ENCODE measurements at regions not wholly inside any gene's neighbourhood (a gene's known extent, or its start where the extent isn't known, plus 50 kb on each side); places are given as distances from the start of the nearest gene placed in this dataset.

GRCh38 chr18:25704494-25704893 lies 352.5 kb upstream of the ZNF521 start:
- H3K27ac ChIP-seq (ENCODE audit: low read depth, low read length, poor library complexity, severe bottlenecking): no peak overlapping the region
- POLR2A ChIA-PET (ENCODE audit: low non-redundant PET): no interaction called here

GRCh38 chr18:25704071-25704470 lies 352.1 kb upstream of the ZNF521 start:
- intact Hi-C loops (cut with micrococcal nuclease; ENCODE audit: unreplicated experiment): no loop called here
- no peaks in the 10 kb centered on the region for H3K36me3 ChIP-seq (ENCODE audit: insufficient read depth, low read length, poor library complexity, severe bottlenecking)
- ChIA-PET CTCF (no interaction called here), POLR2A (ENCODE audit: low non-redundant PET) (no interaction called here)
- no peaks in the 10 kb centered on the region for H3K9me3 ChIP-seq (ENCODE audit: low read depth, low read length, poor library complexity, severe bottlenecking)
- no peak overlapping the region for H3K4me3 ChIP-seq (ENCODE audit: low read depth, low read length, poor library complexity, severe bottlenecking)
- no peak for DNase-seq (ENCODE audit: low spot score)
- no peak overlapping the region for H3K27ac ChIP-seq (ENCODE audit: low read depth, low read length, poor library complexity, severe bottlenecking)
- no peak for TF ChIP-seq EZH2 (IDR thresholded peaks at IDR 0.05; ENCODE audit: borderline replicate concordance, low read depth, low read length, poor library complexity, severe bottlenecking)
- no peak for TF ChIP-seq CTCF (conservative IDR thresholded peaks at IDR 0.05; ENCODE audit: low read depth, low read length)
- no peaks in the 10 kb centered on the region for H3K4me1 ChIP-seq (ENCODE audit: insufficient read depth, low read length, poor library complexity, severe bottlenecking)
- no TSS peak for BruUV-seq (replicated peaks)
- H3K27me3 ChIP-seq (replicated peaks; ENCODE audit: insufficient read depth, low read depth, low read length, poor library complexity): no peaks in the 10 kb centered on the region

More at GRCh38 chr18:25704494-25704893, 352.5 kb upstream of the ZNF521 start:
- Histone ChIP-seq H3K4me1 (ENCODE audit: insufficient read depth, low read length, poor library complexity, severe bottlenecking) (no peaks in the 10 kb centered on the region), H3K36me3 (ENCODE audit: insufficient read depth, low read length, poor library complexity, severe bottlenecking) (no peaks in the 10 kb centered on the region), H3K27me3 (replicated peaks; ENCODE audit: insufficient read depth, low read depth, low read length, poor library complexity) (no peaks in the 10 kb centered on the region), H3K4me3 (ENCODE audit: low read depth, low read length, poor library complexity, severe bottlenecking) (no peak overlapping the region), H3K9me3 (ENCODE audit: low read depth, low read length, poor library complexity, severe bottlenecking) (no peaks in the 10 kb centered on the region)
- intact Hi-C loops (cut with micrococcal nuclease; ENCODE audit: unreplicated experiment): no loop called here
- no TSS peak for BruUV-seq (replicated peaks)
- no peak for DNase-seq (ENCODE audit: low spot score)
- TF ChIP-seq CTCF (conservative IDR thresholded peaks at IDR 0.05; ENCODE audit: low read depth, low read length) (no peak), EZH2 (IDR thresholded peaks at IDR 0.05; ENCODE audit: borderline replicate concordance, low read depth, low read length, poor library complexity, severe bottlenecking) (no peak)
- CTCF ChIA-PET: no interaction called here

- Histone ChIP-seq H3K27ac (ENCODE audit: low read depth, low read length, poor library complexity, severe bottlenecking) (no peak overlapping the region), H3K27me3 (replicated peaks; ENCODE audit: insufficient read depth, low read depth, low read length, poor library complexity) (no peaks in the 10 kb centered on the region), H3K4me1 (ENCODE audit: insufficient read depth, low read length, poor library complexity, severe bottlenecking) (no peaks in the 10 kb centered on the region), H3K36me3 (ENCODE audit: insufficient read depth, low read length, poor library complexity, severe bottlenecking) (no peaks in the 10 kb centered on the region), H3K9me3 (ENCODE audit: low read depth, low read length, poor library complexity, severe bottlenecking) (no peaks in the 10 kb centered on the region), H3K4me3 (ENCODE audit: low read depth, low read length, poor library complexity, severe bottlenecking) (no peak overlapping the region)
- CTCF ChIA-PET: no interaction called here
- no peak for DNase-seq (ENCODE audit: low spot score)
- no peak for TF ChIP-seq EZH2 (IDR thresholded peaks at IDR 0.05; ENCODE audit: borderline replicate concordance, low read depth, low read length, poor library complexity, severe bottlenecking)
- no peak for TF ChIP-seq CTCF (conservative IDR thresholded peaks at IDR 0.05; ENCODE audit: low read depth, low read length)
- no TSS peak for BruUV-seq (replicated peaks)
- POLR2A ChIA-PET (ENCODE audit: low non-redundant PET): no interaction called here
- intact Hi-C loops (cut with micrococcal nuclease; ENCODE audit: unreplicated experiment): no loop called here
These were observed 349.9 kb upstream of the ZNF521 start for GRCh38 chr18:25701821-25702220.

Data from A673 (cell line).